ENCODE measurements at regions not wholly inside any gene's neighbourhood (a gene's known extent, or its start where the extent isn't known, plus 50 kb on each side); places are given as distances from the start of the nearest gene placed in this dataset.
"Not testable (repeated sequence)": the region's sequence is repeated elsewhere in the genome, so short reads cannot be mapped to it uniquely, and the experiment has no call there.

DNA sequence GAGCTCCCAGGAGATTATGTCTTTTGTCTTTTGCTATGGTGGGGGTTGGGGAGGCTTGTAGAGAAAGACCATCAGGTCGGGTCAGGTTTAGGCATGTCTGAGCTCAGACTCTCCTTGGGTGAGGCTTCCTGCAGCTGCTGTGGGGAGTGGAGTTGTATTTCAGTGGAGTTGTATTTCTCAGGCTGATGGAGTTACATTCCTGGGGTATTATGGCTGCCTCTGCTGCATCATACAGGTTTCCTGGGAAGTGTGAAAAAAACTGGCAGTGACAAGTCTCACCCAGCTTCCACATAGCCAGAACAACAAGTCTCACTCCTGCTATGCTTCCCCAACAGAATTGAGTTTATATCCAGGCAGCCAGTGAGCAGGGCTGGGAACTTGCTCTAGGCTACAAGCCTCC lies 119.3 kb downstream of the VSIG4 start:
- POLR2A ChIA-PET = no interaction called here
- H3K9me3 Mint-ChIP-seq = peaks cover 20% of the 10 kb centered on the region
- H3K4me3 Mint-ChIP-seq = no peak overlapping the region

DNA sequence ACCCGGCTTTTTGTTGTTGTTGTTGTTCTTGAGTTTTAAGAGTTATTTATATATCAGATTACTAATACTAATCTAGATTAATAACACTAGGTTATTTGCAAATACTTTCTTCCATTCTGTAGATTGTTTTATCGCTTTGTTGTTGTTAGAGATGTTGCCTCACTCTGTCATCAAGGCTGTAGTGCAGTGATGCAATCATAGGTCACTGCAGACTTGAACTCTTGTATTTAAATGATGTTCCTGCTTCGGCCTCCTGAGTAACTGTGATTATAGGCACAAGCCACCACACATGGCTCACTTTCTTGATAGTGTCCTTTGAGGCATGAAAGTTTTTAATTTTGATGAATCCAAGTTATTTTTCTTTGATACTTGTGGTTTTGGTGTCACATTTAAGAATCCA lies 129.0 kb downstream of the VSIG4 start:
- CTCF ChIA-PET = no interaction called here
- Mint-ChIP-seq H3K36me3 (ENCODE audit: low read depth) (peaks cover 2% of the 10 kb centered on the region), H3K27ac (no peak overlapping the region), H3K4me1 (peaks cover 2% of the 10 kb centered on the region), H3K9me3 (peaks cover 7% of the 10 kb centered on the region), H3K27me3 (no peaks in the 10 kb centered on the region), H3K4me3 (no peak overlapping the region)
- DNase-seq = no peak
- POLR2A ChIA-PET = no interaction called here

More for the DNA sequence above, 119.3 kb downstream of the VSIG4 start:
- H3K27ac Mint-ChIP-seq = no peak overlapping the region
- no peak for DNase-seq
- H3K4me1 Mint-ChIP-seq = peaks cover 41% of the 10 kb centered on the region
- peaks cover 25% of the 10 kb centered on the region for H3K36me3 Mint-ChIP-seq (ENCODE audit: low read depth)
- no peaks in the 10 kb centered on the region for H3K27me3 Mint-ChIP-seq
- CTCF ChIA-PET = interaction anchor here (1.2 kb wide), 1 partner anchor 253 kb away, joined by 3 read pairs; the partner anchor contains the start of gene MSN

DNA sequence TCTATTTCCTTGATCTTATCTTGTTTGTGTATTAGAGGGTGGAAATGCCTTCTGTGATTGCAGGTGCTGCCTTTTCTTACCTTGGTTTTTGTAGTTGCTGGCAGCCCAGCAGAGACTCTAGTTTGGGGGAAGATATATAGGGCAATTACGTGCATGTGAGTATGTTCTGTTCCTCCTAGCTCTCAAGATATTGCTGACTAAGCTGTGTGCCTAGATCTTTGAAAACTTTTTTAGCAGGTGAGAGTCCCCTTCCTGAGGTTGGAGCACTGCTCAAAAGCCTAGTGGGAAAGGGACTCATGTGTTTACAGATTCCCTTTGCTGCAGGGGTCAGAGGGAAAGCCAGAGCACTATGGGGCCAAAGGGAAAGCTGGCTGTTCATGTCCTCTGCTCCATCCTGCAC lies 136.1 kb downstream of the VSIG4 start:
- no peak for DNase-seq
- Mint-ChIP-seq H3K4me3 (no peak overlapping the region), H3K27me3 (no peaks in the 10 kb centered on the region), H3K4me1 (peaks cover 26% of the 10 kb centered on the region), H3K27ac (no peak overlapping the region), H3K9me3 (peaks cover 9% of the 10 kb centered on the region), H3K36me3 (ENCODE audit: low read depth) (peaks cover 17% of the 10 kb centered on the region)
- POLR2A ChIA-PET = no interaction called here
- CTCF ChIA-PET = no interaction called here

DNA sequence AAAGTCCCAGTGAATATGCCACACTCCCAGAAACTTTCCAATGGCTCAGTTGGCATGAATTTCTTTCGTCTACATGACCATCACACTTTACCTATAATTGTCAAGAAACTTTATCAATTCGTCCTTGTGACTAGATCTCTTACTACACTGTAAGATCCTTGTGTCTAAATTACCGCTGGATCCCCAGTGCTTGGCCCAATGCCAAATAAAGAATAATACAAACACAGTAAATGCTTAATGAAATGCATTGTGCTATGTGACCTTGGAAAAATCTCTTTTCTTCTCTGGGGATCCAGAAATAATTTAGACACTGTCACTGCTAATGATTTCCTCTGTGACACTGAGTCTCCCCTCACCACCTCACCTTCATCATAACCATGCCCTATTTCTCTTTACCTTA lies 137.9 kb downstream of the VSIG4 start:
- Mint-ChIP-seq H3K27ac (no peak overlapping the region), H3K36me3 (ENCODE audit: low read depth) (peaks cover 17% of the 10 kb centered on the region), H3K9me3 (peaks cover 9% of the 10 kb centered on the region), H3K4me1 (peaks cover 26% of the 10 kb centered on the region), H3K4me3 (no peak overlapping the region), H3K27me3 (no peaks in the 10 kb centered on the region)
- ChIA-PET CTCF (no interaction called here), POLR2A (no interaction called here)
- DNase-seq = no peak

DNA sequence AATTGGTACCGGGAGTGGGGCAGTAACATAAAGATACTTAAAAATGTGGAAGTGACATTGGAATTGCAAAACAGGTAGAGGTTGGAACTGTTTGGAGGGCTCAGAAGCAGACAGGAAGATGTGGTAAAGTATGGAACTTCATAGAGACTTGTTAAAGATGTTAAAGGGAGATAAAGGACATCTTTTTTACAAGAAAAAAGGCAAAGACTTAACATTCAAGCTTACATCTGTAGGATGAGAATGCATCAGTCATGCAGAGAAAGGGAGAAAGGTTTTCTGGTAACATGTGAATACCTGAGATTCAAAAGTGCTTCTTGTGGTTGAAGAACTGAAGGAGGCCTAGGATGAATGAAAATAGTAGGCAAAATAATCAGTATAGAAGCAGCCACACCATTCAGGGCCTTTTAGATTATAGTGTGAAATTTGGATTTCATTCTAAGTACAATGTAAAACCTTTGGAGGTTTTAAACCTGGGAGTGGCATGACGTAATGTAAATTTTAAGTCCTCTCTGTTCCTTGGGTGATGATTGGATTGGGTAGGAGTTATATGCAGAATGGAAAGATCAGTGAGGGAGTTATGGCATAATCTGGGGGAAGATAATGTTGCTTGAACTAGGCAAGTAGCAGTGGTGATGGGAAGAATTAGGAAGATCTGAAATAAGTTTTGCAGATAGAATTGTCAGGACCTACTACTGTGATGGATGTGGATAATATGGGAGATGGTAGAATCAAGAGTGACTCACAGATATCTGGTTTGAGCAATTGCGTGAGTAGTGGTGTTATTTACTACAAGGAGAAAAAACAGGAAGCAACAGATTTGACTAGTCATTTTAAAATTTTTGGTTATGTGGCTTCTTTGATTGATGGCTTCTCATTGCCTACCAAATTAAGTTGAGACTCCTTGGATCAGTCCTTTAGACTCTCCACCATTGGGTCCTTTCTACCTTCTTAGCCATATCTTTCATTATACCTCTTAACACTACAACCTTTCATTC lies 138.7 kb downstream of the VSIG4 start:
- Mint-ChIP-seq H3K4me3 (no peak overlapping the region), H3K36me3 (ENCODE audit: low read depth) (peaks cover 17% of the 10 kb centered on the region), H3K27ac (peak overlapping the region; percentile 47), H3K4me1 (peaks cover 26% of the 10 kb centered on the region), H3K27me3 (no peaks in the 10 kb centered on the region), H3K9me3 (peaks cover 9% of the 10 kb centered on the region)
- DNase-seq = no peak
- CTCF ChIA-PET = no interaction called here
- POLR2A ChIA-PET = interaction anchor here (0.6 kb wide), 1 partner anchor 150 kb away, joined by 3 read pairs; no protein-coding TSS in a partner anchor

DNA sequence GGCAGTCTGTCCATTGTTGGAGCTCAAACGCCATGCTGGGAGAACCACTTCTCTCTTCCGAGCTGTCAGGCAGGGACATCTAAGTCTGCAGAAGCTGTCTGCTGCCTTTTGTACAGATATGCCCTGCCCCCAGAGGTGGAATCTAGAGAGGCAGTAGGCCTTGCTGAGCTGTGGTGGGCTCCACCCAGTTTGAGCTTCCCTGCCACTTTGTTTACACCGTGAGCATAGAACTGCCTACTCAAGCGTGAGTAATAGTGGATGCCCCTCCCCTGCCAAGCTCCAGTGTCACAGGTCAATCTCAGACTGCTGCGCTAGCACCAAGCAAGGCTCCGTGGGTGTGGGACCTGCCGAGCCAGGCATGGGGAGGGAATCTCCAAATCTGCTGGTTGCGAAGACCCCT lies 145.7 kb downstream of the VSIG4 start:
- Mint-ChIP-seq H3K27me3 (no peaks in the 10 kb centered on the region), H3K4me3 (no peak overlapping the region), H3K27ac (no peak overlapping the region), H3K4me1 (peaks cover 28% of the 10 kb centered on the region), H3K36me3 (ENCODE audit: low read depth) (peaks cover 10% of the 10 kb centered on the region), H3K9me3 (no peaks in the 10 kb centered on the region)
- POLR2A ChIA-PET = no interaction called here
- DNase-seq = peak; percentile 24
- CTCF ChIA-PET = no interaction called here

DNA sequence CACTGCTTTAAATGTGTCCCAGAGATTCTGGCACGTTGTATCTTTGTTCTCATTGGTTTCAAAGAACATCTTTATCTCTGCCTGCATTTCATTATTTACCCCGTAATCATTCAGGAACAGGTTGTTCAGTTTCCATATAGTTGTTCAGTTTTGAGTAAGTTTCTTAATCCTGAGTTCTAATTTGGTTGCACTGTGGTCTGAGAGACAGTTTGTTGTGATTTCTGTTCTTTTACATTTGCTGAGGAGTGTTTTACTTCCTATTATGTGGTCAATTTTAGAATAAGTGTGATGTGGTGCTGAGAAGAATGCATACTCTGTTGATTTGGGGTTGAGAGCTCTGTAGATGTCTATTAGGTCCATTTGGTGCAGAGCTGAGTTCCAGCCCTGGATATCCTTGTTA lies 148.1 kb downstream of the VSIG4 start:
- DNase-seq, H3K27me3 Mint-ChIP-seq, H3K4me3 Mint-ChIP-seq, POLR2A ChIA-PET, H3K9me3 Mint-ChIP-seq: not testable (repeated sequence)
- CTCF ChIA-PET = interaction anchor here (0.8 kb wide), 1 partner anchor 94 kb away, joined by 3 read pairs; no protein-coding TSS in a partner anchor
- Mint-ChIP-seq H3K27ac (peak overlapping the region; percentile 58), H3K4me1 (peaks cover 28% of the 10 kb centered on the region), H3K36me3 (ENCODE audit: low read depth) (peaks cover 10% of the 10 kb centered on the region)

DNA sequence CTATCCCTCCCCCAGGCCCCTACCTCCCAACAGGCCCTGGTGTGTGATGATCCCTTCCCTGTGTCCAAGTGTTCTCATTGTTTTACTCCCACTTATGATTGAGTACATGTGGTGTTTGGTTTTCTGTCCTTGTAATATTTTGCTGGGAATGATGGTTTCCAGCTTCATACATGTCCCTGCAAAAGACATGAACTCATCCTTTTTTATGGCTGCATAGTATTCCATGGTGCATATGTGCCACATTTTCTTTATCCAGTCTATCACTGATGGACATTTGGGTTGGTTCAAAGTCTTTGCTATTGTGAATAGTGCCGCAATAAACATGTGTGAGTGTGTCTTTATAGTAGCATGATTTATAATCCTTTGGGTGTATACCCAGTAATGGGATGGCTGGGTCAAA lies 151.7 kb downstream of the VSIG4 start:
- POLR2A ChIA-PET; H3K36me3 Mint-ChIP-seq (ENCODE audit: low read depth): not testable (repeated sequence)
- H3K4me1 Mint-ChIP-seq = peaks cover 22% of the 10 kb centered on the region

DNA sequence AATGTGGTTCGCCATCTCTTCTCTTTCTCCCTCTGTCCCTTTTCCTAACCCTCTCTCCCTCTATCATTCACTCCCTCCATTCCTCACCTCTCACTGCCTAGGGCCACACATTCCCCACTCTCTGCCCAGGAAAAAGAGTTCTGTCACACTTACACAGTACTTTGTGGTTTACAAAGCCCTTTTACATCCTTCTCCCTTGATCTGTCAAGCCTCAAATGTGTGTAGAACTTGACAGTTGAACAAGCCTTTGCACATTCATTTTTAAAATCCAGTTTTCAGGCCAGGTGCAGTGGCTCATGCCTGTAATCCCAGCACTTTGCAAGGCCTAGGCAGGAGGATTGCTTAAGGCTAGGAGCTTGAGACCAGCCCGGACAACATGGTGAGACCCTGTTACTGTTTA lies 156.3 kb downstream of the VSIG4 start:
- Mint-ChIP-seq H3K4me1 (peaks cover 4% of the 10 kb centered on the region), H3K27me3 (no peaks in the 10 kb centered on the region), H3K36me3 (ENCODE audit: low read depth) (no peaks in the 10 kb centered on the region), H3K9me3 (peaks cover 2% of the 10 kb centered on the region), H3K27ac (no peak overlapping the region), H3K4me3 (no peak overlapping the region)
- CTCF ChIA-PET = no interaction called here
- no peak for DNase-seq
- POLR2A ChIA-PET = no interaction called here

More for the DNA sequence above, 151.7 kb downstream of the VSIG4 start:
- H3K4me3 Mint-ChIP-seq, CTCF ChIA-PET, H3K27me3 Mint-ChIP-seq, DNase-seq, H3K27ac Mint-ChIP-seq, H3K9me3 Mint-ChIP-seq: not testable (repeated sequence)

DNA sequence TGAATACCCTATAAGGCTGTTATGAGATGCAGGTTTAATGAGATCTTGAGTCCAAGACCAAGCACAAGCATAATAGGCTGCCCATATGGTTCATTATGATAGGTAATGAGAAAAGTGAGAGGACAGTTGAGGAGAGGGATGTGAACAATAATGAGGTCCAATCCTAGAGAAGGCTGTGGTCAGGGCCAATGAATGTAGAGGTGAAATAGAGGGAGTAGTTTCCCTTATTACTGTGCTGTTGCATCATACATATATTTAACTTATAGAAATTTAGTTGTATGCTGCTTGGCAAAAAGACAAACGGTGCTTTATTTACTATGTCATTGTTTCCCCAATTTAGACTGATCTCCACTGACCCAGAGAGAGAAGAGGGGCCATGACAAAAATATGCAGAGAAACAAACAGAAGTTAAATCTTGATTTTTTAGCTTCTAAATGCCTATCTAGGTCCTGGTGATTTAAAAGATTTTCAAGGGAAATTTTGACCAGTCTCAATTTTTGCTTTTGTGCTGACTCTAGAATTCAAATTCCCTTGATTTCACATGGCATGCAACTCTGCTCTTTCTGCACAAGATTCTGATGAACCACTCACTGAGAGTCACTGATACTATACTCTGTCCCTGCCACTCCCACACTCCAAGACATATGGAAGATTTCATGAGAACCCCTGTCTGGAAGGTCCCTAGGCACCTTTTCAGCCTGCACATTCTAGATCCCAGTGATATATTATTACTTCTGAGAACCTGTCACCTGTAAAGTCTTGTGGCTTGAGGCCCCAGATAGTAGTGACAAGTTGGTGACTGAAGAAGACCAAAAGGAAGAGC lies 159.7 kb downstream of the VSIG4 start:
- Mint-ChIP-seq H3K27me3 (no peaks in the 10 kb centered on the region), H3K27ac (no peak overlapping the region), H3K4me3 (no peak overlapping the region), H3K9me3 (no peaks in the 10 kb centered on the region), H3K36me3 (ENCODE audit: low read depth) (no peaks in the 10 kb centered on the region), H3K4me1 (peaks cover 4% of the 10 kb centered on the region)
- ChIA-PET CTCF (interaction anchor here (0.9 kb wide), 1 partner anchor 848 kb away, joined by 3 read pairs; no protein-coding TSS in a partner anchor), POLR2A (no interaction called here)
- DNase-seq = no peak

DNA sequence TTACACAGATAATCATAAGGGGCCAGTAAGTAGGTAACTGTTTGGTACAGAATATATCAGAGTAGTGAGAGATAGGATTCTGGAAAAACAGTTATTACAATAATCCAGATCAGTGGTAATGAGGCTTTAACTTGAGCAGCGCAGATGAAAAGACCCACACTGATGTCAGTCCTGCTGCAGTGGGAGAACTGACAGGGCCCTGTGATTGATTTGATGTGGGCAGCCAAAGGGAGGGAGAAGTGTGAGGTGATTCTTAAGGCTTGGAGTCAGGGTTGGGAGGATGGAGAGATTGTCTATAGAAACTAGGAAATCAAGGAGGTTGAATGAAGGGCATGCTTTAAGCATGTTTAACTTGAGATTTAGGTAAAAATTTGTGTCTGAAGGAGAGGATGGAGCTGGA lies 161.4 kb downstream of the VSIG4 start:
- ChIA-PET POLR2A (no interaction called here), CTCF (no interaction called here)
- no peaks in the 10 kb centered on the region for H3K9me3 Mint-ChIP-seq
- DNase-seq = no peak
- H3K27me3 Mint-ChIP-seq = no peaks in the 10 kb centered on the region
- peaks cover 11% of the 10 kb centered on the region for H3K4me1 Mint-ChIP-seq
- no peak overlapping the region for H3K27ac Mint-ChIP-seq
- H3K4me3 Mint-ChIP-seq = no peak overlapping the region
- no peaks in the 10 kb centered on the region for H3K36me3 Mint-ChIP-seq (ENCODE audit: low read depth)

DNA sequence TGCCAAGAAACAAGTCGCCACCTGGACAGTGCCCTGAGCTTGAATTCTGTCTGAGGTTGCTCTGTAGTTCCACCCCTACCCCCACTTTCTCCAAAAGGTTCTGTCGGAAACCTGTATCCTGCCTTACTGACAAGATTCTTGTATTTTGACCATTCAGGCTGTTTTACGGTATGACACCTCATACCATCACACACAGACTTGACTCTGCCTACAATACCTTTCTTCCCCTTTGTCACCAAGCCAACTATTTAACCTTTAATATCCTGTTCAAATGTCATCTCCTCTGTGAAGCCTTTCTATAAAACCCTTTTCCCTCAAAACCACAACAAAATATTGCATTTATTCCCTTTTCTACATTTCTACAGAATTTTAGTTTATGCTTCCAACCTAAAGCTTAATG lies 161.9 kb downstream of the VSIG4 start:
- DNase-seq = no peak
- H3K36me3 Mint-ChIP-seq (ENCODE audit: low read depth) = no peaks in the 10 kb centered on the region
- no peak overlapping the region for H3K27ac Mint-ChIP-seq
- CTCF ChIA-PET = no interaction called here
- H3K4me3 Mint-ChIP-seq = no peak overlapping the region
- H3K27me3 Mint-ChIP-seq = no peaks in the 10 kb centered on the region
- POLR2A ChIA-PET = no interaction called here
- H3K4me1 Mint-ChIP-seq = peaks cover 15% of the 10 kb centered on the region
- H3K9me3 Mint-ChIP-seq = no peaks in the 10 kb centered on the region

DNA sequence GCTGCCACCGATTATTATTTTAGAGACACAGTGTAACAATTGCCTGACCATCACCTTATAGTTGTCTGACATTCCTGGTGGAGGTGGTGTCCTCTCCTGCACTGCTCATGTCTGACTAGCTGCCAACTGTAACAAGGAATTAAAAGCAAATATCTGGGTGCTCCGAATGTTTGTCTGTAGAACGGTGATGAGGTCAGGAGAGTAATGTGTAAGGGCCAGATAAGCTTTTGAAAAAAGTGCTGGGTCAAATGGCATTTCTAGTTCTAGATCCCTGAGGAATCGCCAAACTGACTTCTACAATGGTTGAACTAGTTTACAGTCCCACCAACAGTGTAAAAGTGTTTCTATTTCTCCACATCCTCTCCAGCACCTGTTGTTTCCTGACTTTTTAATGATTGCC lies 164.3 kb downstream of the VSIG4 start:
- CTCF ChIA-PET; H3K9me3 Mint-ChIP-seq; H3K36me3 Mint-ChIP-seq (ENCODE audit: low read depth); DNase-seq; H3K27ac Mint-ChIP-seq; H3K27me3 Mint-ChIP-seq; H3K4me3 Mint-ChIP-seq; POLR2A ChIA-PET: not testable (repeated sequence)
- H3K4me1 Mint-ChIP-seq = peaks cover 26% of the 10 kb centered on the region

All from activated CD4-positive, alpha-beta memory T cell treated with anti-CD3 and anti-CD28 coated beads, Interleukin-2, amount 10 ng/mL, durations not matched to agents 7 days and 5 days (primary cell).